Stimulated activated CD4-positive, alpha-beta T cell treated with anti-CD3 and anti-CD28 coated beads, TNF-alpha, amount 100 ng/mL, for 48 hours (primary cell): ENCODE measurements at regions not wholly inside any gene's neighbourhood (a gene's known extent, or its start where the extent isn't known, plus 50 kb on each side); places are given as distances from the start of the nearest gene placed in this dataset.

Source experiments
- DNase-seq, 3 donors: peaks; one replicate each; pipeline ENCODE4 v3.0.0-alpha.2; 2020; ENCODE audit warnings: low read depth in 3 of 3

DNA sequence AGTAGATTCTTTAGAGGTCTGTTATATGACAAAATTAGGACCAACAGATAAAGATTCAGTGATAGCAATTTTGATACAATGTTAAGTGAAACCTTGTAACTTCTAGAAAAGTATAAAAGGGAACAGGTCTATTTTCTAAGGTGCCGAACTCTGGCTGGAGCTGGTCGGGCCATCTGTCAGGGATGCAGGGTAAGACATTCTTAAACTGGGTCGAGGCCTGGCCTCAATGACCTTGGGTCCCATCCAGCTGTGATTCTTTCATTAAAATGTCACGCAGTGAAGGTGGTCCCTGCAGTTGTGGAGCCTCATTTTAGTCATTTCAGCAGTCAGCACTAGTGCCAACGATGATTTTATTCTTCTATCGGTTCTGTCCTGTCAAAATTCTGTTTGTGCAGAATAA lies 271.9 kb upstream of the SPRY2 start:
- no peak for DNase-seq

DNA sequence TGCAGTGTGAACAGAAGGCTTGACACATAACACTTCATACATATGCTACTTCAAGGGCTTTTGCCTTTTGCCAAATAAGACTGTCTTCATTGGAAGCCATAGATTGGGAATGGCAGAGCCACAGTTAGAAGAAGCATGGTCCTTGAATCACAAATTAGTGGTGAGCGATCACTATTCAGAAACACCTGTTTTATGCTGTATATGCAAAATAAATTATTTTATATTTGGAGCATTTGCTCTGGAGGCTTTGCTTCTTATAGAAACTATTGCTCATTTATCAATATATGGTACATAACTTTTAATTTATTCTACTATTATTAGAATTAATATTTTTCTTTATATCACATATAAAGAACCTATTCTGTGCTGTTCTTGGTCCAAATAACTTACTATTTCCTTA lies 270.4 kb upstream of the SPRY2 start:
- DNase-seq: no peak

- no peak for DNase-seq
Measured at GRCh38 chr13:80605716-80606115, 264.8 kb upstream of the SPRY2 start.

GRCh38 chr13:80605011-80605410 lies 264.1 kb upstream of the SPRY2 start:
- no peak for DNase-seq

DNA sequence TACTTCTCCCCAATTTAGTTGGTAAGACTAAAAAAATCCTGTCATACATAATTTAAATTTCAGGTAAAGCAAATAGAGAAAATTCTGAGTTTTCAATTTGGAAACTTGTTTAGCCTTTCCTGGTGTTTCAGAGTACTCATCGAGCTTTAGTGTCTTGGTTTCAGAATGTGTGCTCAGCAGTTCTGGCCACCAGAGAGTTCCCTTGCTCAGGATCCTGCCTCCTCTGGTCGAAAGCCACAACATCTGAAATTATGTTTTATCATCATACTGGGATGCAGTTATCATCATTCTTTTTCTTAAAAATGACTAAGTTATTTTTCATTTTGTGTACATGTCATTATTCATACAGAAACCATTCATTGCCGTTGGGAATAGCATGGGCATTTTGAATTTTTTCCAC lies 263.2 kb upstream of the SPRY2 start:
- no peak for DNase-seq

- DNase-seq: no peak
Measured at GRCh38 chr13:80603351-80603750, 262.4 kb upstream of the SPRY2 start.

DNA sequence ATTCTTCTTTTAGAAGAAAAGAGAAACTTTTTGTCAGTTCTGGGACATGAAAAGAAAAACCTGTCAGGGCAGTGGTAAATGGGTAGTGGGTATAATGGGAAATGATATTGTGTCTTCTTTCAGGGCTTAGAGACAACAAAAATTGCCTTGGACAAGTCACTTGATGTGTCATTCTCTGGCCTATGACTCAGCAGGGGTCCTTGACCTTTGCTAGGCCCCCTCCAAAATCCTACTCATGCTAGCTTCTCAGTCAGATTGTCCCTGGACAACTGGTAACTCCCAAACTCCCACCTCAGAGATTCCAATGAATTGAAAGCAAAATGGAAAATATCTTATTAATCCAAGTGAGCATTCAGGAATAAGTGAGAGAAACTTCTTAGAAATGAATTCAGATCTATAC lies 258.8 kb upstream of the SPRY2 start:
- no peak for DNase-seq

DNA sequence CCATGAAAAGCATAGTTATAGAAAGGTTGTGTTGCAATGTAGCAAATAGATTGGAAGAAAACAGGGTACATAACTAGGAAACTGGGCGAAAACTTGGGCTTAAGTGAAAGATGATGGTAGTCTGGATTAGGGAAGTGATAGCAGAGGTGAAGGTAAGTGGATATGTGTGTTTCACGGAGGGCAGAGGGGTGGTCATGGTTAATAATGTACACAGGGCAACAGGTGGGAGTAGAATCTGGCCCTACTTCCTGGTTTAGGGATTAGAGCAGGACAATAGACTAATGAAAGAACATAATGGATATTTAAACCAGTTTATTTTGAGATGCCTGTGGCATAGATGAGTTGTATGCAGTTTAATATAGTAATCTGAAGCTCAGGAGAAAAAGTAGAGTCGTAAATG lies 257.3 kb upstream of the SPRY2 start:
- no peak for DNase-seq

- DNase-seq: no peak
Measured at GRCh38 chr13:80591976-80592740, 251.2 kb upstream of the SPRY2 start.

DNA sequence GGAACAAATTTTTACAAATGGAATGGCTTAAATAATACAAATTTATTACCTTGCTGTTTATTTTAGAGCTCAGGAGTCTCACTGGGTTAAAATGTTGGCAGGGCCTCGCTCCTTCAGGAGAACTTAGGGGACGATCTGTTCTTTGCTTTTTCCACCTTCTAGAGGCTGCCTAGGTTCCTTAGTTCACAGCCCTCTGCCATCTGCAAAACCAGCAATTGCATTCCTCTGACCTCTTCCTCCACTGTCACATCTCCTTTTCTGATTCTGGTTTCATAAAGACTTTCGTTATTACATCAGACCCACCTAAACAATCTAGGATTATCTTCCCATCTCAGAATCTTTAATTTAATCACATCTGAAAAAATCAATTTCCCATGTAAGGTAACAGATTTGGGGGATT lies 249.6 kb upstream of the SPRY2 start:
- no peak for DNase-seq

- no peak for DNase-seq
Measured at GRCh38 chr13:80586356-80586755, 245.4 kb upstream of the SPRY2 start.

GRCh38 chr13:80585531-80585930 lies 244.6 kb upstream of the SPRY2 start:
- DNase-seq: no peak

DNA sequence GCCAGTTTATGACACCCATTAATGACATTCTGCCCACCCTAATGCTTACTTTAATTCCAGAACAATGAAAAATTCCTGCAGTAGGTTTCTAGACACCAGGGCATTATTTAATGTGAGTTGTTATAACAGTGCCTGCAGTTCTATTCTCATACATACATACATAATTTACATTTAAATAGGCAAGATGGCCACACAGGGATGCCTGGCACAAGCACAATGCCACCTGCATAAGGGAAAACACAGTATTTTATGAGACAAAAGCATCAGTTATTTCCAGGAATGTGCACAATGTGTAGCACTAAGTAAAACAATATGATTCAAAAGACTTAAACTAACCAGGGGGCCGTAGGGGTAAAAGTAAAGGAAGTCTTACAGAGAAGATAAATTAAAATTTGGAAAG lies 243.9 kb upstream of the SPRY2 start:
- DNase-seq: no peak

DNA sequence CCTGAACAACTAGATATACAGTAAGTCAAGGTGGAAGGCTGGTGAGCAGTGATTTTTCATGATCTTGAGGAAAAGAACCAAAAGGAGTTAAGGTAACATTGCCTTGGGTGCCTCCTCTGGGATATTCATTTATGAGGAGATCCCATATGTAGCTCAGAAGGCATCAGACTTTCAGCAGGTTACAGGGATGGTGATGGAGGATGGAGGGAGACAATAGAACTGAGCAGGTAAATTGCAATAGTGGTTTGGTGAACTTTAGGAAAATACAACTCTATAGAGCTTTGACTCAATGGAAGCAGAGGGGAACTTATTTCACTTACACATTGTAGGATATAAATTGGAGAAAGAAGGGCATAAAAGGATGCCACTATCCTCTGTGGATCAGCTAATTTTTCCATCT lies 243.4 kb upstream of the SPRY2 start:
- DNase-seq: no peak

- no peak for DNase-seq
Measured at GRCh38 chr13:80577926-80578670, 237.2 kb upstream of the SPRY2 start.

GRCh38 chr13:80577285-80577684 lies 236.4 kb upstream of the SPRY2 start:
- no peak for DNase-seq

- no peak for DNase-seq
Measured at GRCh38 chr13:80574113-80574850, 233.4 kb upstream of the SPRY2 start.

- no peak for DNase-seq
Measured at GRCh38 chr13:80572923-80573316, 232.0 kb upstream of the SPRY2 start.

- DNase-seq: no peak
Measured at GRCh38 chr13:80572308-80572922, 231.5 kb upstream of the SPRY2 start.

DNA sequence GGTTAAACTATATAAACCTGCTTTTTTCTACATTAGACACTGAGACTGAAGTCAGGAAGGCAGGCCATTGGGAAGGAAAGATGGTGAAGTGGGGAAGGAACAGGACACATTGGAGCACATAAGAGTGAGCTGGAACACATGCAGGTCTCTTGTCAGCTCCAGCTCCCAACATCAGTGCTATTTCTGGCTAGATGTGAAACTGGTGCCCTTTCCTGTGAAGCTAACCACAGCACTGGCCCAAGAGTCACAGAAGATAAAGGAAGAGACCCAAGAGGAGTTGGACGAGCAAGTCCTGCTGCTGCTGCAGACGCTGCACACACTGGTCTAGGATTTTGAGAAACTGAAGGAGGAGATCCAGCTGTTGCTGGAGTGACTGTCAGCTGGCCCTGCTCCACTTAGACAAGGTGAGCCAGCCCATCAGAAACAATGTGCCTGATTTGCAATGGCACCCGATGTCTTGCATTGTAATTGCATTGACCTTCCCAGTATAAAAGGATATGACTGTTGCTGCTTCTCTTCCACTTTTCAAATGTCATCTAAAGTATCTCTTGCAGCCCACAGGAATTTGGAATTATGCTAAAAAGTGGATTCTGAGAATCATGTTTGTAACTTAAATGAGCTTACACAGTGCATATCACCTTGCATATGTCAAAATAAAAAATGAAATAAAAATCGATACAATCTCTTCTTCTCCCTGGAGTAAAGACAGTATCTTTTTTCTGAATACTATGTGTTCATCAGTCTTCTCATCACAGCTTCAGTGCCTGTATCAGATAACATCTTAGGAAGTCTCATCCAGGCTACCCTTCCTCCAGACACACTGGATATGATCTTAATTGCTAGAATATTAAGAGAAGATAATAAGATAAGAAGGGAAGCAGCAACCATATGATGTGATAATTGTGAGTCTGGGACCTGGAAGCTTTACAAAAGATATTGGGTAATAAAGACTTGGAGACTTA lies 230.7 kb upstream of the SPRY2 start:
- DNase-seq: no peak

GRCh38 chr13:80563439-80563838 lies 222.5 kb upstream of the SPRY2 start:
- DNase-seq: no peak
